DMS53 (cell line): ENCODE measurements at regions not wholly inside any gene's neighbourhood (a gene's known extent, or its start where the extent isn't known, plus 50 kb on each side); places are given as distances from the start of the nearest gene placed in this dataset.
"Not testable (repeated sequence)": the region's sequence is repeated elsewhere in the genome, so short reads cannot be mapped to it uniquely, and the experiment has no call there.

ENCODE experiments used
- DNase-seq: peaks from one replicate; lab custom pipeline; 2025; lab: John Stamatoyannopoulos, UW

DNA sequence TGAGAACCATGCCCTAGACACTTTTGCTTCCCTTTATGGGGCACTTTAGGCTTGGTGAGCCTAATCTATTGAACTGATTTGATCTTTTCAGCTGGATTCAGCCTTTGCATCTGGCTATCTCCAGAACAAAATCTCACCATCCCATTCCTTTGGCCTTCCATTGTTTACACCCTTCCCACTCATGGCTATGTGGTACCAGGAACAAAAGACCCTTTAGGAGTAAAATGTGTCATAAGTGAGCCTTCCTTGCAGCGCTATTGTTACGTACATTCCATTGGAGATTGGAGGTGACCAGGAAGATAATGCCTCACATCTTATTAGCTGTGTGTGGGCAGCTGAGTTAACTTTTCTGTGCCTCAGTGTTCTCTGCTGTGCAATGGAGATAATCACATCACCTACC is 188.4 kb downstream of the SATB1 start:
- DNase-seq: no peak

DNA sequence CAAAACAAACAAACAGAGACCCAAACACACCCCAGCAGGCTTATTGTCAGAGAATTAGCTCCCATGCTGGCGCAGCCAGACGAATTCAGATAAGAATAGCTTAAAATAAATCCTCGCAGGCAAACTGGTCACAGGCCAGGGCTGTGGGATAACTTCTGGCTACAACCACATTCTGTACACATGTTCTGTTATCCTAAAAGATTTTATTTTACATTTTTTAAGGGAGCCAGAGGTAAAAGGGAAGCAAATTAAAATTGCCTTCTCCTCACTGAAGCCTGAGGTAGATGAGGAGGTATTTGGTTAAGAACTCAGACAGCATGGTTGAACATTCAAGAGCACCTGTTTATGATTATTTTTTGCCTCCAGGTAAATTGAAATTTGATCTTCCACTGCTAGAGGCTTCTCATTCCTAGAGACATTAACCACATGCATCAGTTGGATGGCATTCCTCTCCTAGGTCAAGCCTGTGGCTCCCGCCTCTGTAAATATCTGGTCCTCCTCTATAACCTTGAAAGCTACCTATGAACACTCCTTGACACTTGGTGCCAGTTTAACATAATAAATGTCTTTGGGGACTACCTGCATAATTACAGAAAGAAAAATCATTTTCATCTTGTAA is 190.3 kb downstream of the SATB1 start:
- peak; percentile 2 for DNase-seq

DNA sequence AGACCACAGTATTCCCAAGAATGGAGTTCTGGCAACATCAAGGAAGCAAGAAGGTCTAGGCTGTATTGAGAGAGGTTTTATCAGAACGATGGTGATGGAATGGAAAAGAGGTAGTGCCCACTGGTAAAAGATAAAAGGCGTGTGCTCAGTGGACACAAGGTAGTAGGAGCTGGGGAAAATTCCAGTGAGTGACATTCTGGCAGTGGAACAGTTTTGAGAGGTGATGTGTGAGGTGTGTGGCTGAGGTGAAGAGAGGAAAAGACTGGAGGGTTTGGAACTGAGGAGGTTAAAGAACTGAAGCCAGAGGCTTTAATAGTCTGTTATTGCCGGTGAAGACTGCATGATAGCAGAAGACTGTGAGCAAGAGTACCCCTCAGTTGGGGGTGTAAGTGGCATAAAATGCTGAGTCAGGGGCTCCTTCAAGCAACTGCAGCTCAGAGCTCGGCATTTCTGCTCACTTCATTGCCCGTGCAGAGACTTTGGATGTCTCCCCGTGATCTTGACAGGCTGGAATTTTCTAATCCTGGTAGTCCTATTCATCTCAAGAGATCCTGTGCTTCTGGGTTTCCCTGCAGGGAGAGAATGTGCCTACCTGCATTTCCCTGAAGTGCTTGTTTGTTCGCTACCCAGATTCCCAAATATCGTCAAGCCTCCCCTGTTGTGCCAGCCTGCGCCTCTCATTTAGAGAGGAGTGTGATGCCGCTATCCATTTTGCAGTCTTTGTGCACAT is 191.0 kb downstream of the SATB1 start:
- no peak for DNase-seq

DNA sequence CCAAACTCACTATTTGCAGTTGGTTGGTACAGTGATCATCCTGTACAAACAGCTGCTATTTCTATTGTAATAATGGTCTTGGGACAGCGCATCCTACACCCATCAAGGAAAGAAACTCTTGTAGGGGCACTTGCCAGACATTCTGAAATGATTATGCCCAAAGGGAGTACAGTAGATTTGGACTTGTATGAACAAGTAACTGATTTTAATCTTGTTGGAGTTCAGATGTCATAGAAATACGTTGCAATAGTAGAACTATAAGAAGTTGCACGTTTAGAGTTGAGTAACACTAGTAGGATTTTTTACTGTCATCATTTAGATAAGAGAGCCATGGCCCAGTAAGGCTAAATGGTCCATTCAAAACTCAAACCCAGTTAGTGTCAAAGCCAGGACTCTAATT is 192.8 kb downstream of the SATB1 start:
- no peak for DNase-seq

DNA sequence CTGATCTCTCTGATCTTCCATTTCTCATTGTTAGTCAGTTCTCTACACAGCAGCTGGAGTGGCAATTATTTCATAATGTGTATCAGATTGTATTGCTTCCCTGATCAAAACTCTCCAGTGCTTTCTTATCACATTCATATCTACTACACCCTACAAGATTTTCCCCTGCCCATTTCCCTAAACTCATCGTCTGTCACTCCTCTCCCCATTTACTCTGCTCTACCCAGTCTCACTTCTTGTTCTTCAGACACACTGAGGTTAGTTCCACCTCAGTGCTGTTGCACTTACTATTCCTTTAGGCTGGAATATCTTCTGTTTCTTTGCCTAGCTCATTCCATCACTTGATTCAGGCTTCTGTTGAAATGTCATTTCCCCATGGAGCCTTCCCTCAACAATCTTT is 197.1 kb downstream of the SATB1 start:
- DNase-seq: no peak

DNA sequence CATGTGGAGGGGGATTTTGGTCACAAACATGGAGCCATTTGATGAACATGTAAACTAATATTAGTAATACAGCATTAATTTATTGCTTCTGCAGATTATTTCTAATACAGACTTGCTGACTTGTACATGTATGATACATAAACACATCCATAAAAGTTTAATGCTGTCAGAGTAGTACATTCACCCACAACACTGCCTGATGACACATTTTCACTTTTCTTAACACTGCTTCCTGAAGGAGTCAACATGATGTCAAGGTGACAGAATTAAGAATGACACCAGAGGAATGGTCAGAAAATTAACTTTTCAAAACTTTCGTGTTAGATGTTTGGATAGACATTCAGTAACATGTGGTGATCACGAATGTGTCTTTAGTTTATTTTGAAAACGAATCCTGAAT is 199.4 kb downstream of the SATB1 start:
- DNase-seq: no peak

DNA sequence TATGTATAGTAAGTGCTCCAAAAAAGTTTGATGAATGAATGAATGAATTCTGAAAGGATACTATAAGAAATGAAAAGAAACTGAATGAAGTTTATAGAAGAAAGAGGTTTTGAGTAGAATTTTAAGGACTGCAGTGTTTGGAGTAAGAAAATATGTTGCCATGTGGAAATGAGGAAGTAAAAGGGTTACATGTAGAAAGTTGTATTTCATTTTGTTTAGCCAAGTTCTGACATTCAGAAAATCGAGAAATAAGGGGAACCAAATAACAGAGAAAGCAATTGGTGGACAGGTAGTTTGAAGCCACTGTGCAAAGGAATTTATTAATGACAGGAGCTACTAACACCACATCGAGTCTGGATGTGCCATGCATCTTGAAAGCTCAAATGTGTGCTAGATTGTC is 200.7 kb downstream of the SATB1 start:
- DNase-seq: no peak

DNA sequence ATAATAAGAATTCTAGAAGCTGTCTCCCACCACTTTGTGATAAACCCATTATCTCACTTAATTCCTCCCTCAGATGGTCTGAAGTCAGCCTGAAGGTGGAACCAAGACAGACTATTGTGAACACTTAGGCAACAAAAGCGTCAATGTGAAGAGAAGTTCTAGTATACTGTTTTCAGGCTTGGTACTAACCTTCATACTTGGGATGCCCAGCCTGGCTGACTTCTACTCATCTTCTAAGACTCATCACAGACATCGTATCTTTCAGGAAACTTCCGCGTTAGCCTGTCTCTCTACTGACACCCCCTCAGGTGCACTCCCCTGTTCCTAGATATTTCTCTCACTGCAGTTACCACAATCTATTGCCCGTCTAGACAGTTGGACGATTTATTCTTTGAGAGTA is 201.2 kb downstream of the SATB1 start:
- DNase-seq: no peak

DNA sequence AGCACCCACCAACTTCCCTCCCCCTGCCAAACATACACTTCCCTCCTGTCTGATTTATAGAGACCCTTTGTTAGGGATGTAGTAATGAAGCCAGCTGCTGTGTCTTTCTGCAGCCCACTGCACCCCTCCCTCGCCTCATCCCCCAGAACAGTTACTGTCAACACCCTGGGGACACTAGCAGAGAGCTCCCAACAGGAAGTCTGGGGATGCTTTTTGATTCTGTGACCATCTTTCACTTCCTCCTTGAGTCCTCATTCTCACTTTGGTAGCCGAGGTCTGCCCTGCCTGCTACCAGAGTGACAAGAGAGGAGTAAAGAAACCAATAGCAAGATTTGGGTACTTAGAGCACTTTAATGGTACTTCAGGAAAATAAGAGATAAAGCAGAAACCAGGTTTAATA is 201.6 kb downstream of the SATB1 start:
- no peak for DNase-seq

DNA sequence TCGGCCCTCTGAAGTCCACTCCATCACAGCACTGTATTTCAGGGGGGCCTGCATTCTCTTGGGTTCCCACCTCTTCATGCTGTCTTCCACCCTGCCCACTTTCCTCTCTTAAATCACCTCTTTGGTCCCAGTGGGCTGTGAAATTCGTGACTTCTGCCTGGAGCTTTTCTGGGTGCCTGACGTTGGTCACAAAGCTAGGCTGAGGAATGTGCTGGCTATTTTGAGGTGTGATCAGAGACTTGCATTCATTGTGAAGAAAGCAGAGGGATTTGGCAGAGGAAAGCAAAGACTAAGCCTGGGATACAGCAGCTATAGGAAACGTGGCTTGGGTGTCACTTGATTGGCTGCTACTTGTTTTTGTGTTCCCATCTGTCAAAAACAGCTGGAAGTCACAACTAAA is 202.5 kb downstream of the SATB1 start:
- no peak for DNase-seq

DNA sequence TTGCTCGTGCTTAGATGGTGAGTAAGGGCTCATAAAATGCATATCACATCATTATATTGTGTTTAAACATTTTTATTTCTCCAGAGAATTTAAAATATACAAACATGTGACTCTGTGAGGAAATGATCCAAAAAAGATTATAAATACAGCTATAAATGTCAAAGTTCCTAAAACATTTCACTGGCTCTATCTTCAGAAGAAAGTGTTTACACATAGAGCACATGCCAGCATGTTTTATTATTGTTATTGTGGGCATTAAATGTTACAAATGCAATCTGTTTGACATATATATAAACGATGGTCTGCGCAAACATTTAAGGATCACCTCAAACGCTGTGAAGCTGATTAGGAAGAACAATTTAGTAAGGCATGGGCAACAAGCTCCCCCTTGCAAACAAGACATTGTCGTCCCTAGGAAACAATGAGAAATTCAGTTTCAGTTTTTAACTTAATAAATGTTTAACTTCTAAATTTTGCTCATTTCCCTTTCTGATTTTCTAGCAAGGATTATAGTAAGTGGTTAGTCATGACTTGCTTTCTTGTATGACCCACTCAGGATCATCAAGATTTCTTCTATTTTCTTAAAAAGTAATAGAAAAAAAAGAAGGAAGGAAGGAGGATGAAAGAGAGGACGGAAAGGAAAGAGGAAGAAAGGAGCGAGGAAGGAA is 207.5 kb downstream of the SATB1 start:
- no peak for DNase-seq

DNA sequence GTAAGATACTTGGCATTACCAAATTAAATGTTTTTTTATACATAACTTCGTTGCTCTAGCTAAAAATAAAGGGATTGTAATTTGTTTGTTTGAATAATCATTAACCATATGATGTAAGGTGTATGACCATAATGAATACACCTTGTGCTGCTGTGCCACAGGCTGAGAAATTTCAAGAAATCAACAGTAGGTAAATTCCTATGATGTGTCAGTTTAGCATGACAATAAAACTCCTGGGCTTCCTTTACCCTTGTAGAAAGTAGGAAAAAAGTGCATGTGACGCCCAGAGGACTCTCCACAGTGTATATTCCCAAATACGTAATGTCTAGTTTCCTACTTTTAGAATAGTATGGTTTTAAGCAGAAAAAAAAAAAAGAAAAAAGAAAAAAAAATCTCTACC is 208.1 kb downstream of the SATB1 start:
- no peak for DNase-seq

DNA sequence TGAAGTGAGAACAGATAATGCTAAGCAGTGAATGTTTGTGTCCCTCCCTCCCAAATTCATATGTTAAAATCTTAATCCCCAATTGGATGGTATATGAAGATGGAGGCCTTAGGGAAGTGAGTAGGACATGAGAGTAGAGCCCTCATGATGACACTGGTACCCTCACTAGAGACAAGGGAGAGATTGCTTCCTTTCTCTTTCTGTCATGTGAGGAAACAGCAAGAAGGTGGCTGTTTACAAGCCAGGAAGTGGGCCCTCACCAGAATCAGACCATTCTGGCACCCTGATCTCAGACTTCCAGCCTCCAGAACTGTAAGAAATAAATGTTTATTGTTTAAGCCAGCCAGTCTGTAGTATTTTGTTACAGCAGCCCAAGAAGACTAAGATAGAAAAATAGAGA is 209.5 kb downstream of the SATB1 start:
- DNase-seq: no peak

DNA sequence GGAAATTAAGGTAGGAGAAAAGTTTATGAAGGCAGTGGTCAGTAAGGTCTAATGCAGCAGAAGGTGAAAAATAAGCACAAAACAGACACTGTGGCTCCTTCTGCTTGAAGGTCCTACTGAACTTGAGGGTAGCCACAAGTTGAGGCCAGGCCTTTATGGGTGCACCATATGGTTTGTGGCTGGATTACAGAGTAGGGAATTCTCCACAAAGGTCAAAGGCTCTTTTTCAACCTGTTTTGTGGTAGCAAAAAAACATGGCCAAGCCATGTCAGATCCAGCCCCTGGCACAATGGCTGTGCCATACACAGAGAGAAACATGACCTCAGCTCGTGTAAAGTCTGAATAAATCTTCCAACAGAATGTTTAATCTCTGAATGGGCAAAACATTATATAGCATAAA is 214.0 kb downstream of the SATB1 start:
- DNase-seq: no peak

DNA sequence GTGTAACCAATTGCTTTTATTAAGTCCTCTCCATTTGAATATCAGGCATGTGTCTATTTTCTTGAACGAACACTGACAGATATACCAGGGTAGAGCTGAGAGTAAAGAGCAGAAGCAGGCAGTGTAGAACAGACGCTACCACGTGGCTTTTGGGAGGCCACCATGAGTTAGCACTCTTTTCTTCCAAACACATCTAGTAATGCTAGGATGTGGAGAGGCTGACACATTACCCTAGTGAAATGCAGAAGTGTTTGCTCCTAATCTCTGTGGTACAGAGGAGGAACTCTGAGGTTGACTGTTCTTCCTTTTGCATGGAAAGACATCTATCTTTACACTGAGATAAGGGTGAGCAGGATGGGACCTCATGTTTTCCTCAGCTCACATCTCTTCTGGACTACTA is 216.3 kb downstream of the SATB1 start:
- no peak for DNase-seq

DNA sequence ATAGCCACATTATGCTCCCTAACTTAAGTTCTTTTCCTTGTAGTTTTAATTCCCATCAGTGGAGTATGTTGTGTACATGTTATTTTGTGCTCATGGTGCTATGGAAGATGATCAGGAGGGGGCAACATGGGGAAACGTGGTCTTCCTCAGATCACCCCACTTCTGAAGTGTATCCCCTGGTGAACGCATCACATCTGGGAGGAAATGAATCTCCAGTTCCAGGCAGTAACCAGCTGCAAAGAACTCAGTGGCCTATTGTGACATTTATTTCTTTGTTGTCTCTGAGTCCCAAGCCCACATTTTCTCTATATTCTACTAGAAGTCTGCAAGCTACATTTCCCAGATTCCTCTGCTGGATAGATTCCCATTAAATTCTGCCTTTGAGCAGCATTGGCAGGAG is 217.0 kb downstream of the SATB1 start:
- no peak for DNase-seq

DNA sequence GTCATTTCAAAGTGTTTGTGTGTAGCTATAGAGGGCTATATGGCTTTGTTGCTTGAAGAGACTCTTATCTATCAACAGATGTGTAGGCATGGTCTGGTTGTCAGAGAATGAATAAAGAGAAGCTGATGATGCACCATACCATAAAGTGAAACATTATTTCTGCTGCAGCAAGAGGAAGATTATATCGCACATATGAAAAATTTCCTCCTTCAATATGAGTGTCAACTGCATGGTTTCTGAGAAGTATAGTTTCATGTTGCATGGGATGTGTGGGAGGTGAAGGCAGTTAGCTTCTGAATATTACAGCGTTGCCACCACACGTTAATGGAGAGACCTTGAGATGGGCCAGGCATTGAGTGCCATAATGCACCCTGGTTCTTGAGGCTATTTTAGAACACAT is 217.9 kb downstream of the SATB1 start:
- DNase-seq: no peak

DNA sequence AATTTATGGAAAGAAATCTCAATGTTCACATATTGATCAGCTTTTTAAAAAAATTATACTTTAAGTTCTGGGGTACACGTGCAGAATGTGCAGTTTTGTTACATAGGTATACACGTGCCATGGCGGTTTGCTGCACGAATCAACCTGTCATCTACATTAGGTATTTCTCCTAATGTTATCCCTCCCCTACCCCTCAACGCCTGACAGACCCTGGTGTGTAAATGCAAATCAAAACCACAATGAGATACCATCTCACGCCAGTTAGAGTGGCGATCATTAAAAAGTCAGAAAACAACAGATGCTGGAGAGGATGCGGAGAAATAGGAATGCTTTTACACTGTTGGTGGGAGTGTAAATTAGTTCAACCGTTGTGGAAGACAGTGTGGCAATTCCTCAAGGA is 219.4 kb downstream of the SATB1 start:
- not testable (repeated sequence) for DNase-seq

DNA sequence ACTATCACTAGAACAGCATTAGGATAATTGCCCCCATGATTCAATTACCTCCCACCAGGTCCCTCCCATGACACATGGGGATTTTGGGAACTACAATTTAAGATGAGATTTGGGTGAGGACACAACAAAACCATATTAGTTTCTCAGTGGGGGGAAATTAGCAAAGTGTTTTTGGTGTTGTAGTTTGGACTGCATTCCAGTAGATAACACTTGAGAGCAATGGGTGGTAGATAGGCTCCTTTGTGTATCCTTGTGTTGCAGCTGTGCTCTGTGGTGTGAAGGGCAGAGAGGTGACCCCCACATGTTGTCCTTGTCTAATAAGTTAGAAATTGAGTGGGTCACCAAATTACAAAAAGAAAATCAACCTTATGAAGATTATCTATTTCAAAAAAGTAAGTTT is 223.8 kb downstream of the SATB1 start:
- no peak for DNase-seq

DNA sequence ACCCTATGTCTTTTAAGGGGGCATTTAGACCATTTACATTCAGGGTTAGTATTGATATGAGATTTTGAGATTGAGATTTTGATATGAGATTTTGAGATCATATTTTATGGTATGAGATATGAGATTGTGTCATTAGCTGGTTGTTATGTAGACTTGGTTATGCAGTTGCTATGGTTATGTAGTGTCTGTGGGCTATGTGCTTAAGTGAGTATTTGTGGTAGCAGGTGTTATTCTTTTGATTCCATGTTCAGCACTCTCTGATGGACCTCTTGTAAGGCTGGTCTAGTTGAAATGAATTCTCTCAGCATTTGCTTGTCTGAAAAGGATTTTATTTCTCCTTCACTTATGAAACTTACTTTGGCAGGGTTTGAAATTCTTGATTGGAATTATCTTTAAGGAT is 225.4 kb downstream of the SATB1 start:
- DNase-seq: peak; percentile 2

DNA sequence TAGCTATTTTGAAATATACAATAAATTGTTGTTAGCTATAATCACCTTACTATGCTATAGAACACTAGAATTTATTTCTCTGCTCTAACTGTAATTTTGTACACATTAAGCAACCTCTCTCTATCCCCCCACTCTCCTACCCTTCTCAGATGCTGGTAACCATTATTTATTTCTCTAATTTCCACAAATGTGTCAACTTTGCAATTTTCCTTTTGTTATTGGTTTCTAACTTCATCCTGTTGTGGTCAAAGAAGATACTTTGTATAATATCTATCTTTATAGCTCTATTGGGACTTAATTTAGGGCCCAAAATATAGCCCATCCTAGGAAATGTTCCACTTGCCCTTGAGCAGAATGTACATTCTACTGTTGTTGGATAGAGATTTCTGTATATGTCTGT is 229.3 kb downstream of the SATB1 start:
- no peak for DNase-seq

DNA sequence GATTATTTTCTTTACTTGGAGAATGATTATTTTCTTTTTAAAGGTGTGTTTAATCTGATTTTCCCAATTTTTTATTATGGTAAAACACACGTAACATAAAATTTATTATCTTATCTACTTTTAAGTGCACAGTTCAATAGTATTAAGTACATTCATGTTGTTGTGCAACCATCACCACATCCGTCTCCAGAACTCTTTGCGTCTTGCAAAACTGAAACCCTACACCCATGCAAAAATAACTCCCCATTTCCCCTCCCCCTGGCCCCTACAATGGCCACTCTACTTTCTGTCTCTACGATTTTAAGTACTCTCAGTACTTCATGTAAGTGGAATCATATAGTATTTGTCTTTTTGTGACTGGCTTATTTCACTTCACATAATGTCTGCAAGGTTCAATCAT is 230.7 kb downstream of the SATB1 start:
- DNase-seq: no peak

DNA sequence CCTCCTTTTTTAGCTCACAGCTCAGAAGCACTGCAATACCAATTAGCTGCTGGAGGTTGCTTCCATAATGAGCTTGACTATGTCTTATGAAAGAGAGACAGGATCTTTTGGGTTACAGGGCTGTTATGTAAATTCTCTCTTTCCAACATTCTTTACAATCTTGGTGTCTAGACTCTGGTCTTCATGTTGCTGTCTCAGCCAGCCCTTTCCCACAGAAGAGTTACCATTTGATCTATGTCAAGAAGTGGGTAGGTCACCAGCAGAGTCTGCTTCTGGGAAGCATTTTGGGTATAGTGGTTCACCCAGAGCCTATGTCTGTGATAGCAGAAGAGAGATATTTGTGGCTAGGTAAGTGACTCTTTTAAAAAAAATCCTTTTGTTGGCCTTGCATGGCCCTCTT is 234.5 kb downstream of the SATB1 start:
- no peak for DNase-seq
